ENCODE measurements at regions not wholly inside any gene's neighbourhood (a gene's known extent, or its start where the extent isn't known, plus 50 kb on each side); places are given as distances from the start of the nearest gene placed in this dataset.
"Not testable (repeated sequence)": the region's sequence is repeated elsewhere in the genome, so short reads cannot be mapped to it uniquely, and the experiment has no call there.

- no peak for DNase-seq
These were observed 454.4 kb upstream of the ACTBL2 start for GRCh38 chr5:57937025-57937424.

- DNase-seq = no peak
These were observed 450.1 kb upstream of the ACTBL2 start for GRCh38 chr5:57932761-57933160.

GRCh38 chr5:57931807-57932206, 449.2 kb upstream of the ACTBL2 start:
- no peak for DNase-seq

GRCh38 chr5:57931352-57931751, 448.7 kb upstream of the ACTBL2 start:
- DNase-seq = no peak

GRCh38 chr5:57929271-57929670, 446.7 kb upstream of the ACTBL2 start:
- no peak for DNase-seq

- DNase-seq = not testable (repeated sequence)
These were observed 440.5 kb upstream of the ACTBL2 start for GRCh38 chr5:57923094-57923493.

DNA sequence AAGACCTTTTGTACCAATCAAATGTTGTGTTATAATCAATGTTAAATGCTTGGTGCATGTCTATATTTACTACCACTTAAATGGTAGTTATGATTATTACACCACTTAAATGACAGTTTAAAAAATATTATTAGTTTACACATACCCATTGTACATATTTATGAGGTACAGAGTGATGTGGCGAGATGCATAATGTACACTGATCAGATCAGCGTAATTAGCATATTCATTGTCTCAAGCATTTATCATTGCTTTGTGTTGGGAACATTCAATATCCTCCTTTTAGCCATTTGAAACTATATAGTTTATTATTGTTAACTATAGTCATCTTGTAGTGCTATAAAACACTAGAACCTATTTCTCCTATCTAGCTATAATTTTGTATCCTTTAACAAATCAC, 434.4 kb upstream of the ACTBL2 start:
- no peak for DNase-seq

DNA sequence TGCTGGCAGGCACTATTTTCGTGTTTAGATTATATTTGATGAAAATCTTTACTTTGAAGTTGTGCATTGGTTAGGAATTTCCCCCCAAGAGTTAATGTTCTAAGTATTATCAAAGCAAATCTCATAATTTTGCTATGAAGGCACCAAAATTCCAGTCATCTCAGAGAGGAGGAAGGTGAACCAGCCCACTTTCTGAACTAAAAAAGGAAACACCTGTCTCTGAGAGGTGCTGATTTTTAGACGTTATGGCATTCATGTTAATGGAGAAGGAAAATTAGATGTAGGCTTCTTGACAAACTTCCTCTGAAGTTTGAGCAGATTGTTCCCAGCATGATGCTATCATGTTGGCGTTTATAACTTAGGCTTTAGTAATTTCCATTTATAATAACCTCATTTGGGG, 432.9 kb upstream of the ACTBL2 start:
- DNase-seq = no peak

GRCh38 chr5:57911438-57911837, 428.8 kb upstream of the ACTBL2 start:
- DNase-seq = no peak

- no peak for DNase-seq
These were observed 424.1 kb upstream of the ACTBL2 start for GRCh38 chr5:57906671-57907070.

DNA sequence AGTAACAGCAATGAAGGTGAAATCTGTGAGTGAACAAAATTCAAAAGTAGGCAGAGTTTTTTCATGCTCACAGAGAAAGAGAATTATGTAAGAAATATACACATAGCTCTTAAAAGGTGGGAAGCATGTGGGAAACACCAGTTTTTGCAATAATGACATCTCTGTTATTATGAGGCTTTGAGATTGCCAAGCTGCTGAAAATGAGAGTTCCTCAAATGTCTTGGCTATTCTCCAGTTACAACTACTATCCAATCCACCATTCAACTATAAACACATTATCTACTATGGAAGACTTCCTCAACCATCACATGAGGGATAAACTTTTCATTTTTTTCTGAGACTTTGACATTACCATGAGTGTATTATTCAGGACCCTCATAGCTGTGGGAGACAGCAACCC, 420.8 kb upstream of the ACTBL2 start:
- no peak for DNase-seq

- no peak for DNase-seq
These were observed 419.5 kb upstream of the ACTBL2 start for GRCh38 chr5:57902095-57902494.

GRCh38 chr5:57900381-57900944, 417.9 kb upstream of the ACTBL2 start:
- DNase-seq = no peak

DNA sequence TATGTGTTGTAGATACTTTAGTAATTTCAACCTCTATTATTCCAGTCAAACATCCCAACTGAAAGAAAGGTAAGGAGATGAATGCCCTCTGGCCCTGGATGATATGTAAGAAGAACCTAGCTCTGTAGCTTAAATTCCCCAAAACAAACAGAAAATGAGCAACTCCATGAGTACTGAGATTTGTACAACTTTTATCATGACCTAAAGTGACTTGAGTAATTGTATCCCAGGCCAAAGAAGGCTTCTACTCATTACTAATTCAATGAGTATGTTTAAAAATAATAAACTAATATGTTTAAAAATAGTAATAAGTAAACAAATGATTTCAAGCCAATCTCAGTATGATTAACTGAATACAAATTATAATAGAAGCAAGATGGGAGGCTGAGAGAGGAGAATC, 414.0 kb upstream of the ACTBL2 start:
- no peak for DNase-seq

DNA sequence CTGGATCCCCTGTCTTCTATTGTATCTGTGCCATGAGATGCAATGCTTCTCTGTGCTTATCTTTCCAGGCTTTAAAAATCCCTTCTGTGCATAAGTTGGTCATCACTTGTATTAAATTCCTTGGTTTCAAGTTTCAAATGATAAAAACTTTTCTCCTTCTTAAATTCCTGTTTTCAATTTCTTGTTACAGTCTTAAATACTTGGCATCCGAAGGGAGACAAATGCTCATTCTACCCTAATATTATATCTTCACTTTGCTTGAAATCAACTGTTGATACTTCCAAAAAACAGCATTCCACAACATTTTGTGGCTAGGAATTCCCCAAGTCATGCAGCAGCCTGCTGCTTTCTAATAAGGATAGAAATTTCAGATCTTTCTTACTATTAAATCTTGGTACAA, 413.2 kb upstream of the ACTBL2 start:
- DNase-seq = no peak

- DNase-seq = no peak
These were observed 411.3 kb upstream of the ACTBL2 start for GRCh38 chr5:57893926-57894325.

GRCh38 chr5:57891443-57891842, 408.8 kb upstream of the ACTBL2 start:
- DNase-seq = no peak

- DNase-seq = no peak
These were observed 406.9 kb upstream of the ACTBL2 start for GRCh38 chr5:57889558-57889957.

GRCh38 chr5:57887851-57888621, 405.4 kb upstream of the ACTBL2 start:
- DNase-seq = no peak

- no peak for DNase-seq
These were observed 401.9 kb upstream of the ACTBL2 start for GRCh38 chr5:57884346-57885102.

DNA sequence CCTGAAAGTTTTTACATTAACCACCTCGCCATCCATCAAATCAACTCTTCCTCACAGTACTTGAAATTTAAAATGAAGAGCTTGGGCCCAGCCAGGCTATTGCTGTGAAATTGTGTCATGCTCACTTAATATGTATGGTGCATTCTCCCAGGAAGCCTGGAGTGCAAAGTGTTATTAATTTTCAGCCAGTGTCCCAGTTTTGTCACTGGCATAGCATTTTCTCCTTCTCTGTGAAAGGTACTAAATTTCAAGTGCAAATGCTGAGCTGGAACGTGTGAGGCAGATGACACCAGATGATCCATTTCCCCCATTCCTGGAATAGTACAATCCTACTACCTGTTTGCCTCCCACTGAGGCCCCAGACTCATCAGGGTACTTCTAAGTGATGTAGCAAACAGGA, 397.6 kb upstream of the ACTBL2 start:
- DNase-seq = no peak

GRCh38 chr5:57878301-57878722, 395.7 kb upstream of the ACTBL2 start:
- DNase-seq = no peak

DNA sequence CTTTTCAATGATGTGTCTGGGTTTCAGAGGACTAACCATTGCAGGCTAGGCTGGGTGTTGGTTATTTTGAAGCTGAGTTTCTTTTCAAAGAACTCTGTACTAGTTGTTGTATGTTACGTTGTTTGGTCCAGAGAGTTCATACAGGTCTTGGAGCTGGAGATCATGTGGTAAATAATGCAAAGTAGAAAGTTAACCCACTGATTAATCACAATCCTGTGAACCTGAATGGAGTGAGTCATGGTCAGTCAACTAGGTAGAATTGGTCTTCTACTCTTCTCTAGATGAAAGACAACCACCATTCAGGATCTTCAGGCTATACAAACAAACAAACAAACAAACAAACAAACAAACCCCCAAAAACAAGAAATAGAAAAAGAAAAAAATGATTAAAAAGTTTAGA, 388.9 kb upstream of the ACTBL2 start:
- DNase-seq = no peak

DNA sequence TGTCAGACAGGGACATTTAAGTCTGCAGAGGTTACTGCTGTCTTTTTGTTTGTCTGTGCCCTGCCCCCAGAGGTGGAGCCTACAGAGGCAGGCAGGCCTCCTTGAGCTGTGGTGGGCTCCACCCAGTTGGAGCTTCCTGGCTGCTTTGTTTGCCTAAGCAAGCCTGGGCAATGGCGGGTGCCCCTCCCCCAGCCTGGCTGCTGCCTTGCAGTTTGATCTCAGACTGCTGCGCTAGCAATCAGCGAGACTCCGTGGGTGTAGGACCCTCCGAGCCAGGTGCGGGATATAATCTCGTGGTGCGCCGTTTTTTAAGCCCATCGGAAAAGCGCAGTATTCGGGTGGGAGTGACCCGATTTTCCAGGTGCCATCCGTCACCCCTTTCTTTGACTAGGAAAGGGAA, 387.7 kb upstream of the ACTBL2 start:
- not testable (repeated sequence) for DNase-seq
